PC-9 (cell line): ENCODE measurements at regions not wholly inside any gene's neighbourhood (a gene's known extent, or its start where the extent isn't known, plus 50 kb on each side); places are given as distances from the start of the nearest gene placed in this dataset.

Source experiments
- CTCF ChIP-seq: fragments of 200-600 bp; sonication (generic); conservative IDR thresholded peaks from 2 replicates; pipeline ENCODE4 v1.6.1; 2017; ENCODE audit warnings: mixed run types, antibody characterized with exemption, mild to moderate bottlenecking, moderate library complexity
- EZH2 ChIP-seq: fragments of 200-600 bp; sonication (generic); IDR thresholded peaks from 2 replicates; pipeline ENCODE4 v1.8.0; 2017; ENCODE audit warnings: antibody characterized with exemption, low read depth

GRCh38 chr5:174191076-174191475 is 145.6 kb downstream of the NSG2 start:
- no peak for TF ChIP-seq CTCF
- no peak for TF ChIP-seq EZH2
